Nephron progenitor cell (in vitro differentiated cells): ENCODE measurements at regions not wholly inside any gene's neighbourhood (a gene's known extent, or its start where the extent isn't known, plus 50 kb on each side); places are given as distances from the start of the nearest gene placed in this dataset.

ENCODE experiments used
- DNase-seq: peaks from one replicate; pipeline ENCODE4 v3.0.0; 2021
- H3K27ac Mint-ChIP-seq: 2 replicates; pipeline ENCODE4 v1.8.0; 2021; ENCODE audit warnings: mild to moderate bottlenecking, moderate library complexity, mixed read lengths
- H3K27me3 Mint-ChIP-seq: 2 replicates; pipeline ENCODE4 v1.8.0; 2021; ENCODE audit warnings: mild to moderate bottlenecking, low read depth, mixed read lengths; ENCODE audit not compliant: poor library complexity
- H3K36me3 Mint-ChIP-seq: 2 replicates; pipeline ENCODE4 v1.8.0; 2021; ENCODE audit warnings: low read depth, mixed read lengths
- H3K4me1 Mint-ChIP-seq: 2 replicates; pipeline ENCODE4 v1.8.0; 2021; ENCODE audit warnings: mixed read lengths
- H3K4me3 Mint-ChIP-seq: 2 replicates; pipeline ENCODE4 v1.8.0; 2021; ENCODE audit warnings: mild to moderate bottlenecking, moderate library complexity, mixed read lengths
- H3K9me3 Mint-ChIP-seq: 2 replicates; pipeline ENCODE4 v1.8.0; 2021; ENCODE audit warnings: mild to moderate bottlenecking, moderate library complexity, mixed read lengths
- TF ChIP-seq, protein P1 (sequence below): fragments of 200-600 bp; sonication (generic); IDR thresholded peaks from 2 replicates; pipeline ENCODE4 v1.5.0; 2021; ENCODE audit warnings: antibody characterized with exemption

DNA sequence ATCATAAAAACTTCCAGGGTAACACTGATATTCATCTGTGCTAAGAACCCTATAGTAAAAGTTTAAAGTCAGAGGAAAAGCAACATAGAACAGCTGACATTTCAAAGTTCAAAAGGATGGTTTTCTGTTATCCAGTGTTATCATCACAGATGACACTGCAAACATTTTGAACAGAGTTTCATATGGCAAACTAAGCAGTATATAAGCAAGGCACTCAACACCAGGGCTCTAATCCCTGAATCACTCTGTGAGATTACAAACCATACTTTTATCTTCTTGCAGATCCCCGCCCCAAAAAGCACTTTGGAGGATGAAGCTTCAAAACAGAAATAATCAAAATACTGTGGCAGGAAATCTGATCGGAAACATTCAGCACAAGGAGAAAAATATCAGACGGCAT, 508.2 kb upstream of the KIF2B start:
- no peak overlapping the region for H3K4me3 Mint-ChIP-seq
- TF ChIP-seq, protein P1, sequence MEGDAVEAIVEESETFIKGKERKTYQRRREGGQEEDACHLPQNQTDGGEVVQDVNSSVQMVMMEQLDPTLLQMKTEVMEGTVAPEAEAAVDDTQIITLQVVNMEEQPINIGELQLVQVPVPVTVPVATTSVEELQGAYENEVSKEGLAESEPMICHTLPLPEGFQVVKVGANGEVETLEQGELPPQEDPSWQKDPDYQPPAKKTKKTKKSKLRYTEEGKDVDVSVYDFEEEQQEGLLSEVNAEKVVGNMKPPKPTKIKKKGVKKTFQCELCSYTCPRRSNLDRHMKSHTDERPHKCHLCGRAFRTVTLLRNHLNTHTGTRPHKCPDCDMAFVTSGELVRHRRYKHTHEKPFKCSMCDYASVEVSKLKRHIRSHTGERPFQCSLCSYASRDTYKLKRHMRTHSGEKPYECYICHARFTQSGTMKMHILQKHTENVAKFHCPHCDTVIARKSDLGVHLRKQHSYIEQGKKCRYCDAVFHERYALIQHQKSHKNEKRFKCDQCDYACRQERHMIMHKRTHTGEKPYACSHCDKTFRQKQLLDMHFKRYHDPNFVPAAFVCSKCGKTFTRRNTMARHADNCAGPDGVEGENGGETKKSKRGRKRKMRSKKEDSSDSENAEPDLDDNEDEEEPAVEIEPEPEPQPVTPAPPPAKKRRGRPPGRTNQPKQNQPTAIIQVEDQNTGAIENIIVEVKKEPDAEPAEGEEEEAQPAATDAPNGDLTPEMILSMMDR = no peak
- H3K36me3 Mint-ChIP-seq = no peaks in the 10 kb centered on the region
- no peaks in the 10 kb centered on the region for H3K27me3 Mint-ChIP-seq
- DNase-seq = no peak
- no peak overlapping the region for H3K27ac Mint-ChIP-seq
- H3K4me1 Mint-ChIP-seq = no peaks in the 10 kb centered on the region
- peaks cover 23% of the 10 kb centered on the region for H3K9me3 Mint-ChIP-seq

DNA sequence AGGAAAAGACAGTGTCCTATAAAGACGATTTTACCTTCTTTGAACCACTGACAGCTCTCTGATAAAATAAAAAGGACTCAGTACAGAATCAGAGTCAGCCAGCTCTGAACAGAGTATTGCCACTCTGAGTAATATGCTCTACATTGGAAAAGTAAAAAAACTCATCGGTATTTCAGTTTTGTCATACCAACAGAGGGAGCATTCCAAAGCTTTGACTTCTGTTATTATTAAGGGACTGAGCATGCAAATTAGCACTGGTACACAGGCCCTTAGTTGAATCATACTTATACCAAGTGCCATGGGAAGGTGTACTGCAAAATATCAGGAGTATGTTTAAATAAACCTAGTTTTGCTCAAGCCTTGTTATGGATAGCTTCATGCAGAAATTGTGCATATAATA, 509.0 kb upstream of the KIF2B start:
- Mint-ChIP-seq H3K27me3 (no peaks in the 10 kb centered on the region), H3K4me1 (no peaks in the 10 kb centered on the region), H3K9me3 (peaks cover 31% of the 10 kb centered on the region), H3K27ac (no peak overlapping the region), H3K4me3 (no peak overlapping the region), H3K36me3 (no peaks in the 10 kb centered on the region)
- DNase-seq = no peak
- TF ChIP-seq, protein P1 = no peak

- no peaks in the 10 kb centered on the region for H3K36me3 Mint-ChIP-seq
- TF ChIP-seq, protein P1 = no peak
- H3K9me3 Mint-ChIP-seq = no peaks in the 10 kb centered on the region
- H3K4me3 Mint-ChIP-seq = no peak overlapping the region
- no peak overlapping the region for H3K27ac Mint-ChIP-seq
- H3K4me1 Mint-ChIP-seq = no peaks in the 10 kb centered on the region
- no peaks in the 10 kb centered on the region for H3K27me3 Mint-ChIP-seq
- no peak for DNase-seq
These were observed 544.3 kb upstream of the KIF2B start for GRCh38 chr17:53278466-53278865.

- no peak for DNase-seq
- no peaks in the 10 kb centered on the region for H3K9me3 Mint-ChIP-seq
- no peak overlapping the region for H3K4me3 Mint-ChIP-seq
- no peaks in the 10 kb centered on the region for H3K36me3 Mint-ChIP-seq
- TF ChIP-seq, protein P1 = no peak
- H3K4me1 Mint-ChIP-seq = no peaks in the 10 kb centered on the region
- no peak overlapping the region for H3K27ac Mint-ChIP-seq
- H3K27me3 Mint-ChIP-seq = peaks cover 2% of the 10 kb centered on the region
These were observed 549.6 kb upstream of the KIF2B start for GRCh38 chr17:53273126-53273525.

- H3K9me3 Mint-ChIP-seq = no peaks in the 10 kb centered on the region
- H3K4me1 Mint-ChIP-seq = no peaks in the 10 kb centered on the region
- TF ChIP-seq, protein P1 = no peak
- H3K36me3 Mint-ChIP-seq = no peaks in the 10 kb centered on the region
- H3K27ac Mint-ChIP-seq = no peak overlapping the region
- peaks cover 9% of the 10 kb centered on the region for H3K27me3 Mint-ChIP-seq
- no peak for DNase-seq
- H3K4me3 Mint-ChIP-seq = no peak overlapping the region
These were observed 551.8 kb upstream of the KIF2B start for GRCh38 chr17:53270936-53271335.

DNA sequence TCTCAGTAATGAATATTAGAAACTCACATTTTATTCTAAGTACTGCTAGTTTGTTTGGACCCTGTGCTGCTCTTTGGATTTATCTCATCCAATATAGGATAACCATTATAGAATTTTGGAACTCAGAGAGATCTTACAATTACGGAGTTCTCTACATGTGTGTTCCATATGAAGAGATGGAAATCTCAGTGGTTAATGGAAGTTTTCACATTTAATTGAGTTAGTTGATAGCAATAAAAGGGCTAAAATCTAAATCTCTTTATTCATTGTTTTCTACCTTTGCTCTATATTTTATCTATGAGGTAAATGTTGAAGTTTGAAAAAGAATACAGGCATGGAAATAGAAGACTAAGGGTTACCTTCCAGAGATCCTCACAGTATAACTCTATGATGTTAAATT, 558.0 kb upstream of the KIF2B start:
- Mint-ChIP-seq H3K4me1 (no peaks in the 10 kb centered on the region), H3K4me3 (no peak overlapping the region), H3K36me3 (no peaks in the 10 kb centered on the region), H3K9me3 (no peaks in the 10 kb centered on the region), H3K27ac (no peak overlapping the region), H3K27me3 (peaks cover 11% of the 10 kb centered on the region)
- no peak for DNase-seq
- TF ChIP-seq, protein P1 = no peak
